ENCODE measurements at regions not wholly inside any gene's neighbourhood (a gene's known extent, or its start where the extent isn't known, plus 50 kb on each side); places are given as distances from the start of the nearest gene placed in this dataset.
"Not testable (repeated sequence)": the region's sequence is repeated elsewhere in the genome, so short reads cannot be mapped to it uniquely, and the experiment has no call there.

GRCh38 chr1:209109001-209109785 lies 474.3 kb upstream of the CAMK1G start:
- DNase-seq (ENCODE audit: insufficient read length, low spot score): no peak
- no peak for TF ChIP-seq POLR2A (IDR thresholded peaks at IDR 0.05; ENCODE audit: low read depth, low read length)
- FAIRE-seq: no peak

- FAIRE-seq (no peak), DNase-seq (ENCODE audit: insufficient read length, low spot score) (no peak)
- no peak for TF ChIP-seq POLR2A (IDR thresholded peaks at IDR 0.05; ENCODE audit: low read depth, low read length)
Measured at GRCh38 chr1:209113521-209113920, 470.0 kb upstream of the CAMK1G start.

- no peak for TF ChIP-seq POLR2A (IDR thresholded peaks at IDR 0.05; ENCODE audit: low read depth, low read length)
- DNase-seq (ENCODE audit: insufficient read length, low spot score): no peak
- FAIRE-seq: no peak
Measured at GRCh38 chr1:209116705-209117104, 466.8 kb upstream of the CAMK1G start.

- TF ChIP-seq POLR2A (IDR thresholded peaks at IDR 0.05; ENCODE audit: low read depth, low read length): no peak
- FAIRE-seq (no peak), DNase-seq (ENCODE audit: insufficient read length, low spot score) (no peak)
Measured at GRCh38 chr1:209123601-209124000, 459.9 kb upstream of the CAMK1G start.

GRCh38 chr1:209129091-209129490 lies 454.4 kb upstream of the CAMK1G start:
- DNase-seq (ENCODE audit: insufficient read length, low spot score); FAIRE-seq: not testable (repeated sequence)

- TF ChIP-seq POLR2A (IDR thresholded peaks at IDR 0.05; ENCODE audit: low read depth, low read length): no peak
- no peak for FAIRE-seq
- DNase-seq (ENCODE audit: insufficient read length, low spot score): no peak
Measured at GRCh38 chr1:209130886-209131285, 452.6 kb upstream of the CAMK1G start.

GRCh38 chr1:209132736-209133467 lies 450.6 kb upstream of the CAMK1G start:
- FAIRE-seq (no peak), DNase-seq (ENCODE audit: insufficient read length, low spot score) (no peak)
- TF ChIP-seq POLR2A (IDR thresholded peaks at IDR 0.05; ENCODE audit: low read depth, low read length): no peak

GRCh38 chr1:209134001-209134400 lies 449.5 kb upstream of the CAMK1G start:
- DNase-seq (ENCODE audit: insufficient read length, low spot score) (no peak), FAIRE-seq (no peak)

GRCh38 chr1:209143916-209144315 lies 439.6 kb upstream of the CAMK1G start:
- TF ChIP-seq POLR2A (IDR thresholded peaks at IDR 0.05; ENCODE audit: low read depth, low read length): no peak
- FAIRE-seq: no peak
- DNase-seq (ENCODE audit: insufficient read length, low spot score): no peak

More at GRCh38 chr1:209134001-209134400, 449.5 kb upstream of the CAMK1G start:
- TF ChIP-seq POLR2A (IDR thresholded peaks at IDR 0.05; ENCODE audit: low read depth, low read length): no peak

- DNase-seq (ENCODE audit: insufficient read length, low spot score) (peak; percentile 7), FAIRE-seq (peak; percentile 80)
- no peak for TF ChIP-seq POLR2A (IDR thresholded peaks at IDR 0.05; ENCODE audit: low read depth, low read length)
Measured at GRCh38 chr1:209150114-209150513, 433.4 kb upstream of the CAMK1G start.

GRCh38 chr1:209153411-209153810 lies 430.1 kb upstream of the CAMK1G start:
- DNase-seq (ENCODE audit: insufficient read length, low spot score) (no peak), FAIRE-seq (no peak)
- no peak for TF ChIP-seq POLR2A (IDR thresholded peaks at IDR 0.05; ENCODE audit: low read depth, low read length)

GRCh38 chr1:209154912-209155311 lies 428.6 kb upstream of the CAMK1G start:
- no peak for FAIRE-seq
- no peak for DNase-seq (ENCODE audit: insufficient read length, low spot score)
- no peak for TF ChIP-seq POLR2A (IDR thresholded peaks at IDR 0.05; ENCODE audit: low read depth, low read length)

GRCh38 chr1:209155546-209155945 lies 428.0 kb upstream of the CAMK1G start:
- DNase-seq (ENCODE audit: insufficient read length, low spot score) (no peak), FAIRE-seq (no peak)

GRCh38 chr1:209156991-209157390 lies 426.5 kb upstream of the CAMK1G start:
- no peak for DNase-seq (ENCODE audit: insufficient read length, low spot score)
- TF ChIP-seq POLR2A (IDR thresholded peaks at IDR 0.05; ENCODE audit: low read depth, low read length): no peak
- FAIRE-seq: no peak

More at GRCh38 chr1:209155546-209155945, 428.0 kb upstream of the CAMK1G start:
- no peak for TF ChIP-seq POLR2A (IDR thresholded peaks at IDR 0.05; ENCODE audit: low read depth, low read length)
